DOHH2 (cell line): ENCODE measurements at regions not wholly inside any gene's neighbourhood (a gene's known extent, or its start where the extent isn't known, plus 50 kb on each side); places are given as distances from the start of the nearest gene placed in this dataset.

Source experiments
- H3F3A ChIP-seq: fragments of 200-600 bp; sonication (generic), shearing (Covaris generic); 2 replicates; pipeline ENCODE4 v1.6.0; 2016; ENCODE audit warnings: antibody characterized with exemption, mild to moderate bottlenecking; ENCODE audit not compliant: control insufficient read depth, insufficient read depth
- H3K27ac ChIP-seq: fragments of 200-600 bp; sonication (generic); 2 replicates; pipeline ENCODE4 v1.5.1; 2014; ENCODE audit warnings: low read depth, mild to moderate bottlenecking, low read length, moderate library complexity
- H3K27me3 ChIP-seq: fragments of 200-600 bp; sonication (generic); 2 replicates; pipeline ENCODE4 v1.6.1; 2014; ENCODE audit warnings: mild to moderate bottlenecking, low read length, mixed read lengths; ENCODE audit not compliant: control insufficient read depth
- H3K36me3 ChIP-seq: fragments of 200-600 bp; sonication (generic); 2 replicates; pipeline ENCODE4 v1.6.1; 2014; ENCODE audit warnings: mild to moderate bottlenecking, low read length, moderate library complexity, mixed read lengths; ENCODE audit not compliant: control insufficient read depth
- H3K4me1 ChIP-seq: fragments of 200-600 bp; sonication (generic); 2 replicates; pipeline ENCODE4 v1.6.1; 2014; ENCODE audit warnings: mild to moderate bottlenecking, low read length, mixed read lengths; ENCODE audit not compliant: control insufficient read depth
- H3K4me2 ChIP-seq: fragments of 200-600 bp; sonication (generic); 2 replicates; pipeline ENCODE4 v1.6.0; 2014; ENCODE audit warnings: mild to moderate bottlenecking, low read length, moderate library complexity
- H3K4me3 ChIP-seq: fragments of 200-600 bp; sonication (generic); 2 replicates; pipeline ENCODE4 v1.5.1; 2014; ENCODE audit warnings: mild to moderate bottlenecking, low read length, mixed read lengths
- H3K79me2 ChIP-seq: fragments of 200-600 bp; sonication (generic); 2 replicates; pipeline ENCODE4 v1.6.1; 2014; ENCODE audit warnings: mild to moderate bottlenecking, low read length, mixed read lengths; ENCODE audit not compliant: control insufficient read depth
- H3K9me2 ChIP-seq: fragments of 200-600 bp; sonication (generic); replicated peaks from 2 replicates; pipeline ENCODE4 v1.6.1; 2014; ENCODE audit warnings: mild to moderate bottlenecking, low read length, mixed read lengths; ENCODE audit not compliant: control insufficient read depth
- H3K9me3 ChIP-seq: fragments of 200-600 bp; sonication (generic); 2 replicates; pipeline ENCODE4 v1.6.1; 2014; ENCODE audit warnings: antibody characterized with exemption, low read length, mixed read lengths; ENCODE audit not compliant: control insufficient read depth, insufficient read depth
- H4K20me1 ChIP-seq: fragments of 200-600 bp; sonication (generic); 2 replicates; pipeline ENCODE4 v1.6.0; 2014; ENCODE audit warnings: low read depth, mild to moderate bottlenecking, antibody characterized with exemption, low read length, moderate library complexity; ENCODE audit not compliant: control insufficient read depth, insufficient read depth
- EZH2phosphoT487 ChIP-seq: fragments of 200-600 bp; sonication (generic); IDR thresholded peaks from 2 replicates; pipeline ENCODE4 v1.6.1; 2017; ENCODE audit warnings: borderline replicate concordance, mild to moderate bottlenecking, antibody characterized with exemption, low read length, moderate library complexity, mixed read lengths
- TF ChIP-seq, protein P1 (sequence below): fragments of 200-600 bp; sonication (generic); IDR thresholded peaks from one replicate; pipeline ENCODE4 v1.5.1; 2014; ENCODE audit warnings: antibody characterized with exemption, mild to moderate bottlenecking, low read depth, low read length; ENCODE audit not compliant: poor library complexity, severe bottlenecking

DNA sequence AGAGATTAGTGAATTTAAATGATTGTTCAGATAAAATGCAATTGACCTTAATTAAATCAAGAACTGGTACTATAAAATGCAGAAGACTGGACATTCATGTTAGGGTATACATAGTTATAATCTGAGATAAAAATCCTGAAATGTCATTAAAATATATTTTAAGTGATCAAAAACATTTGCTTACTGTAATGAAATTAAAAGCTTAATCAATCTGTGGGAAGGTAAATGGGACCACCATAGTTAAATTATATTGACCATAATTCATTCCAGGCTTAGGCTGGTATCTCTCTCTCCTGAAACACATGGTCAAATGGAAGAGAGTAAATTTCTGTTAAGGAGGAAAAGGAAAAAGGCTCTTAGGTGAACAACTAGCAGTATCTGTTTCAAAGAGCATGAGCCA lies 474.4 kb downstream of the C4orf33 start:
- Histone ChIP-seq H3K4me1 (no peaks in the 10 kb centered on the region), H4K20me1 (no peaks in the 10 kb centered on the region), H3K36me3 (no peaks in the 10 kb centered on the region), H3K79me2 (no peaks in the 10 kb centered on the region), H3K27ac (no peak overlapping the region), H3K9me3 (no peaks in the 10 kb centered on the region), H3K4me3 (no peak overlapping the region), H3F3A (no peaks in the 10 kb centered on the region), H3K9me2 (no peaks in the 10 kb centered on the region), H3K4me2 (no peak overlapping the region), H3K27me3 (no peaks in the 10 kb centered on the region)
- no peak for TF ChIP-seq EZH2phosphoT487
- TF ChIP-seq, protein P1, sequence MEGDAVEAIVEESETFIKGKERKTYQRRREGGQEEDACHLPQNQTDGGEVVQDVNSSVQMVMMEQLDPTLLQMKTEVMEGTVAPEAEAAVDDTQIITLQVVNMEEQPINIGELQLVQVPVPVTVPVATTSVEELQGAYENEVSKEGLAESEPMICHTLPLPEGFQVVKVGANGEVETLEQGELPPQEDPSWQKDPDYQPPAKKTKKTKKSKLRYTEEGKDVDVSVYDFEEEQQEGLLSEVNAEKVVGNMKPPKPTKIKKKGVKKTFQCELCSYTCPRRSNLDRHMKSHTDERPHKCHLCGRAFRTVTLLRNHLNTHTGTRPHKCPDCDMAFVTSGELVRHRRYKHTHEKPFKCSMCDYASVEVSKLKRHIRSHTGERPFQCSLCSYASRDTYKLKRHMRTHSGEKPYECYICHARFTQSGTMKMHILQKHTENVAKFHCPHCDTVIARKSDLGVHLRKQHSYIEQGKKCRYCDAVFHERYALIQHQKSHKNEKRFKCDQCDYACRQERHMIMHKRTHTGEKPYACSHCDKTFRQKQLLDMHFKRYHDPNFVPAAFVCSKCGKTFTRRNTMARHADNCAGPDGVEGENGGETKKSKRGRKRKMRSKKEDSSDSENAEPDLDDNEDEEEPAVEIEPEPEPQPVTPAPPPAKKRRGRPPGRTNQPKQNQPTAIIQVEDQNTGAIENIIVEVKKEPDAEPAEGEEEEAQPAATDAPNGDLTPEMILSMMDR = no peak

- no peaks in the 10 kb centered on the region for H3K27me3 ChIP-seq
- no peak overlapping the region for H3K27ac ChIP-seq
Observed at GRCh38 chr4:129578336-129578735, 482.4 kb downstream of the C4orf33 start.

DNA sequence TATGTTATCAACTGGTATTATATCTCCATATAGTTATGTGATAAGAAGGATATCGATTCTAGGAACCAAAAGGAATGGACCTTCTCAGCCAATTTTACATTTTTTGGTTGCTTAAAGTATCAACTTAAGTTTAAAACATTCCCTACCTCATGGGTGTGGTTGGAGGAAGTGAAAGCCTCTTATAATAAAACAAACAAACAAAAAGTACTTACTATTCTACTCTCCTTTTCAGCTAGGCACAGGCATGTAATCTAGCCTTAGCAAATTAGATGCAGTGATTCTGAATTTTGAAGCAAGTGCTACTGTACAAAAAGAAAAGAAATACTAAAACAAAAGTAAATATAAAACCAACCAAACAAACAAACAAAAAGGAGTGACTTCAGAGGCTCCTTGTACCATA lies 485.4 kb downstream of the C4orf33 start:
- no peak overlapping the region for H3K4me2 ChIP-seq

More at GRCh38 chr4:129578336-129578735, 482.4 kb downstream of the C4orf33 start:
- Histone ChIP-seq H3K4me3 (no peak overlapping the region), H3K4me1 (no peaks in the 10 kb centered on the region), H3K9me3 (no peaks in the 10 kb centered on the region), H3K36me3 (no peaks in the 10 kb centered on the region), H3K4me2 (no peak overlapping the region), H3F3A (no peaks in the 10 kb centered on the region), H3K9me2 (no peaks in the 10 kb centered on the region), H4K20me1 (no peaks in the 10 kb centered on the region), H3K79me2 (no peaks in the 10 kb centered on the region)
- no peak for TF ChIP-seq EZH2phosphoT487
- TF ChIP-seq, protein P1 = no peak

More for the DNA sequence above, 485.4 kb downstream of the C4orf33 start:
- Histone ChIP-seq H3K27ac (no peak overlapping the region), H3K4me1 (no peaks in the 10 kb centered on the region), H3K9me3 (no peaks in the 10 kb centered on the region), H3K9me2 (no peaks in the 10 kb centered on the region), H3K79me2 (no peaks in the 10 kb centered on the region), H3F3A (no peaks in the 10 kb centered on the region), H3K4me3 (no peak overlapping the region), H4K20me1 (no peaks in the 10 kb centered on the region), H3K27me3 (no peaks in the 10 kb centered on the region), H3K36me3 (no peaks in the 10 kb centered on the region)
- TF ChIP-seq, protein P1 = no peak
- no peak for TF ChIP-seq EZH2phosphoT487
